Activated naive CD4-positive, alpha-beta T cell treated with anti-CD3 and anti-CD28 coated beads, Interleukin-2, amount 10 ng/mL, durations not matched to agents 7 days and 5 days (primary cell): ENCODE measurements at regions not wholly inside any gene's neighbourhood (a gene's known extent, or its start where the extent isn't known, plus 50 kb on each side); places are given as distances from the start of the nearest gene placed in this dataset.

Source experiments
- CTCF ChIA-PET: fragments of 350-600 bp; sonication (Branson Sonifier 250); formaldehyde crosslinking; loops from one replicate; lab custom pipeline; 2021; ENCODE audit warnings: antibody characterized with exemption; lab: Charles Lee
- DNase-seq: peaks from one replicate; pipeline ENCODE4 v3.0.0-alpha.2; 2020
- H3K27ac Mint-ChIP-seq: one replicate; pipeline ENCODE4 v1.8.0; 2021; ENCODE audit warnings: mild to moderate bottlenecking, moderate library complexity, mixed read lengths
- H3K27me3 Mint-ChIP-seq: one replicate; pipeline ENCODE4 v1.8.0; 2021; ENCODE audit warnings: mild to moderate bottlenecking, mixed read lengths
- H3K36me3 Mint-ChIP-seq: one replicate; pipeline ENCODE4 v1.8.0; 2021; ENCODE audit warnings: mixed read lengths
- H3K4me1 Mint-ChIP-seq: one replicate; pipeline ENCODE4 v1.8.0; 2021; ENCODE audit warnings: mixed read lengths
- H3K4me3 Mint-ChIP-seq: one replicate; pipeline ENCODE4 v1.8.0; 2021; ENCODE audit warnings: mild to moderate bottlenecking, moderate library complexity, mixed read lengths
- H3K9me3 Mint-ChIP-seq: one replicate; pipeline ENCODE4 v1.8.0; 2021; ENCODE audit warnings: mixed read lengths

DNA sequence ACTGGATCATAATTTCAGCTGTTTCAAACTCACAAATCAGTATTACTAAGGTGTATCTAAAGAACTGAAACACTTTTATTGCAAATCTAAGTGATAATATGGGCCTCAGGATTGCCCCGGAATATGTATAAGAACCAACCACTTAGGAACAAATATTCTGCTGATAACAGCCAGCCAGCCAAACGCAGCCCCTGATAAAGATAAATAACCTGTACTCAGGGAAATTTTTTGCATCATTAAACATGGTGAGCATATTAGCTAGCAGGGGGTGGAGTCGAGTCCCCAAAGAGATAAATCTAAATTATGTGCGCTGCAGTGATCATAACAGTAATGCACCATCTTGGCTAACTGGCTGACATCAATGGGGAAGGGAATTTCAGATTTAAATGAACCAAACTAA, 410.2 kb upstream of the MAP3K7 start:
- DNase-seq = no peak
- Mint-ChIP-seq H3K36me3 (no peaks in the 10 kb centered on the region), H3K9me3 (no peaks in the 10 kb centered on the region), H3K4me3 (no peak overlapping the region), H3K27ac (no peak overlapping the region), H3K27me3 (peaks cover 4% of the 10 kb centered on the region), H3K4me1 (no peaks in the 10 kb centered on the region)
- CTCF ChIA-PET = no interaction called here

DNA sequence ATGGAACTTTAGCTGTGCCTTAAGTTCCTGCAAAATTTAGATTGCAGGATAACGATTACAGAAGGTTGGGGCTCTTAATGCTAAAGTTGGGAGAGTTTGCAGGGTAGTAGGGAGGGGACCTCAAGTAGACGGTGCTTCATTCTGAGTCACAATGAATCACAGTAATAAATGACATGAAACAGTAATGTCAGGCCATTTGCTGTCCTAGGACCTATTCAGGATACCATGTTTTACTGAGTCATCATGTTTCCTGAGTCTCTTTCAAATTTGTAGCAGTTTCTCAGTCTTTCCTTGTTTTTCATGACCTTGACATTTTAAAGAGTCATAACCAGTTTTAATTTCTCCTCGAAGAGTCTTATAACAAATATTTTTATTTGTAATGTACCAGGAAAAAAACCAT, 406.9 kb upstream of the MAP3K7 start:
- no peak overlapping the region for H3K27ac Mint-ChIP-seq
- CTCF ChIA-PET = no interaction called here

GRCh38 chr6:90989763-90990162, 402.9 kb upstream of the MAP3K7 start:
- CTCF ChIA-PET = no interaction called here
- no peaks in the 10 kb centered on the region for H3K27me3 Mint-ChIP-seq
- no peak overlapping the region for H3K4me3 Mint-ChIP-seq
- H3K27ac Mint-ChIP-seq = no peak overlapping the region
- no peaks in the 10 kb centered on the region for H3K36me3 Mint-ChIP-seq
- H3K9me3 Mint-ChIP-seq = no peaks in the 10 kb centered on the region
- no peaks in the 10 kb centered on the region for H3K4me1 Mint-ChIP-seq
- no peak for DNase-seq

More for the DNA sequence above, 406.9 kb upstream of the MAP3K7 start:
- Mint-ChIP-seq H3K4me1 (no peaks in the 10 kb centered on the region), H3K27me3 (peaks cover 2% of the 10 kb centered on the region), H3K36me3 (no peaks in the 10 kb centered on the region), H3K9me3 (no peaks in the 10 kb centered on the region), H3K4me3 (no peak overlapping the region)
- DNase-seq = no peak

DNA sequence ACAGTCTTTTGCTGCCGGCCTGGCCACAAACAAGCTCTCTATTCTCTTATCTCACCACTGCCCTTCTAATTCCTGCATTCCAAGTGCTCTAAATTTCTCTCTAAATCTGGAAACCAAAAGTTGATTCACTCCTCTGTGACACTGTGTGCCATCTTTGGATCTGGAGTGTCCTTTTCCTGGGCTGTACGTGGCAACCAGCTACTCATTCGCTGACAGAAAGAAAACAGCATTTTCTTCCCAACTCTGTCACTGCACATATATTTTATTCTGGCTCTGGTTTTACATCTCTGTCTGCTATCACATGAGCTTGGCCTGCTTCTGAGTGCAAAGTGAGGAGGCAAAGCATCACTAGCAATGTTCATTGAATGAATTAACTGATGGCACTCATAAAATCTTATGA, 397.2 kb upstream of the MAP3K7 start:
- CTCF ChIA-PET = no interaction called here

GRCh38 chr6:90983462-90983861, 396.6 kb upstream of the MAP3K7 start:
- Mint-ChIP-seq H3K27ac (no peak overlapping the region), H3K9me3 (no peaks in the 10 kb centered on the region)

More for the DNA sequence above, 397.2 kb upstream of the MAP3K7 start:
- Mint-ChIP-seq H3K9me3 (no peaks in the 10 kb centered on the region), H3K27me3 (no peaks in the 10 kb centered on the region), H3K36me3 (no peaks in the 10 kb centered on the region), H3K4me3 (no peak overlapping the region), H3K27ac (no peak overlapping the region), H3K4me1 (no peaks in the 10 kb centered on the region)
- no peak for DNase-seq

DNA sequence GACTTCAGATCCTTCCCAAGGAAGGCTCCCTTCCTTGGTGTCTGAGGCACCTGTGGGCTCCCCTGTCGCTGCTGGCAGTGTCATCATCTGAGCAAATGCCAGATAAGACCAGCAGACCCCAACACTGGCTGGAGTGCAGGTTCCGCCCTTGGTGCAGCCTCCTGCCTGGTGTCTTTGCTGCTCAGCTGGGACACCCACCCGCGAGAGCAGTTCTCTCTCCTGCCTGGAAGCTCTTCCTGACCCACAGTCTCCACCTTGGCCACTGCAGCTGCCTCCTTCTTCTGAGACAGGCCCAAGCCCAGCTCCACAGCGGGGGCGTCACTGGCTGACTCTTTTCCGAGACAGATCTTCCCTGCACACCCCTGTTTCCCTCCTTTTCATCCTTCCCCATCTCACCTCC, 395.7 kb upstream of the MAP3K7 start:
- no peaks in the 10 kb centered on the region for H3K36me3 Mint-ChIP-seq
- no peak for DNase-seq
- H3K27me3 Mint-ChIP-seq = no peaks in the 10 kb centered on the region
- CTCF ChIA-PET = no interaction called here
- H3K9me3 Mint-ChIP-seq = no peaks in the 10 kb centered on the region
- H3K4me1 Mint-ChIP-seq = no peaks in the 10 kb centered on the region
- no peak overlapping the region for H3K27ac Mint-ChIP-seq
- H3K4me3 Mint-ChIP-seq = no peak overlapping the region

More at GRCh38 chr6:90983462-90983861, 396.6 kb upstream of the MAP3K7 start:
- no peaks in the 10 kb centered on the region for H3K27me3 Mint-ChIP-seq
- no peaks in the 10 kb centered on the region for H3K36me3 Mint-ChIP-seq
- DNase-seq = no peak
- no peaks in the 10 kb centered on the region for H3K4me1 Mint-ChIP-seq
- CTCF ChIA-PET = no interaction called here
- H3K4me3 Mint-ChIP-seq = no peak overlapping the region

- Mint-ChIP-seq H3K27me3 (no peaks in the 10 kb centered on the region), H3K4me1 (no peaks in the 10 kb centered on the region), H3K36me3 (no peaks in the 10 kb centered on the region), H3K27ac (no peak overlapping the region), H3K9me3 (no peaks in the 10 kb centered on the region), H3K4me3 (no peak overlapping the region)
- CTCF ChIA-PET = no interaction called here
- no peak for DNase-seq
These were observed 395.2 kb upstream of the MAP3K7 start for GRCh38 chr6:90982051-90982450.

DNA sequence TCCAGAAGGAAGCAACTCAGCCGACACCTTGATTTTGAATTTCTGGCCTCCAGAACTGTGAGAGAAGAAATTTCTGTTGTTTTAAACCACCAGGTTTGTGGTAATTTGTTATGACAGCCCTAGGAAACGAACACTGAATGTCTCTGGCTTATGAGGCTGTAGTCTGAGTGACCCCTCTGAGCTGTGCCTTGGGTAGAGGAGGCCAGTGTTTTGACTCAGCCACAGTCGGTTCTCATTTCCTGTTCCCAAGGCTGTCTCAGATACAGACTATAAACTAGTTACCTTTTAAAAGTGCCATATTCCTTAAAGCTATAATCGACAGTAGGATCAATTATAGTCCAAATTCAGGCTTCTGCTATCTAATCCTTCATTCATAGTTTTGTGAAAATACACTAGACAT, 391.2 kb upstream of the MAP3K7 start:
- no peak for DNase-seq
- Mint-ChIP-seq H3K4me1 (no peaks in the 10 kb centered on the region), H3K4me3 (no peak overlapping the region), H3K36me3 (no peaks in the 10 kb centered on the region), H3K27ac (no peak overlapping the region), H3K27me3 (no peaks in the 10 kb centered on the region), H3K9me3 (no peaks in the 10 kb centered on the region)
- CTCF ChIA-PET = no interaction called here

- H3K27me3 Mint-ChIP-seq = no peaks in the 10 kb centered on the region
- CTCF ChIA-PET = no interaction called here
- no peaks in the 10 kb centered on the region for H3K9me3 Mint-ChIP-seq
- H3K27ac Mint-ChIP-seq = no peak overlapping the region
- H3K36me3 Mint-ChIP-seq = no peaks in the 10 kb centered on the region
- DNase-seq = no peak
- no peaks in the 10 kb centered on the region for H3K4me1 Mint-ChIP-seq
- H3K4me3 Mint-ChIP-seq = no peak overlapping the region
These were observed 390.6 kb upstream of the MAP3K7 start for GRCh38 chr6:90977513-90977912.

DNA sequence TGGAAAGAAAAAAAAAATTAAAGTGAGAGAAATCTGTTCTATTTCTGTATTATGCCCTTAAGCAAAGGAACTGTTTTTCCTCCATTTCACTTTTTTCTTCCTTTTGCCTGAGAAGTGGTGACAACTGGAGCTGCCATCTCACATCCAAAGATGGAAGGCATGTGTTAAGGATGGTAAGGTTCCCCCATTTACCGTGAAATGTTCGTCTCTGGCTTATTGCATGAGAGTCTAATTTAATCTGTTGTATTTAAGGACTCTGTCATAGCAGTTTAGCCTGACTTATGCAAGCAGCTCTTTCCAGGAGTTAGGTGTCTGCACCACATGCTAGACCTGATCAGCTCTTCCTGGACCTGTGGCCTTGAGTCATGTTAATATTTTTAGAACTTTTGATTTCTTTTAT, 389.5 kb upstream of the MAP3K7 start:
- H3K9me3 Mint-ChIP-seq = no peaks in the 10 kb centered on the region
- no peak for DNase-seq
- CTCF ChIA-PET = no interaction called here
- no peak overlapping the region for H3K4me3 Mint-ChIP-seq
- H3K27ac Mint-ChIP-seq = no peak overlapping the region
- H3K4me1 Mint-ChIP-seq = no peaks in the 10 kb centered on the region
- H3K36me3 Mint-ChIP-seq = no peaks in the 10 kb centered on the region
- H3K27me3 Mint-ChIP-seq = no peaks in the 10 kb centered on the region

DNA sequence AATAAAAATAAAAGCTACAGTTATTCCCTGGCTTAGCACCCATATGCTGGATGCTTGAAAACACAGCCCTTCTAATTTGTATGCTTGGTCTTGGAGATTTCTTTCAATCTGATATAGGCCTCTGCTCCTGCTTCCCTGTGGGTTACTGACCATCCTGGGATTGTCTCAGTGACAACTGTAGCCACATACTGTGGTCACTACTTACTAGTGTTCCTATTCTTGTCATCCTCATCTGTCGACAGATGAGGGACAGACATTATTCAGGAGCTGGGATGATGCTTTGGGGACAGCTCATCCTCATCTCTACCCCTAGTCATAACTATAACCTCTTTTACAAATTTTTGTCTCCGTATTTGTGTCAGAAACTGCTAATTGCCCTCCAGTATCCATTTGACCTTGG, 388.9 kb upstream of the MAP3K7 start:
- Mint-ChIP-seq H3K9me3 (no peaks in the 10 kb centered on the region), H3K4me1 (no peaks in the 10 kb centered on the region), H3K27me3 (no peaks in the 10 kb centered on the region), H3K36me3 (no peaks in the 10 kb centered on the region), H3K4me3 (no peak overlapping the region), H3K27ac (no peak overlapping the region)
- DNase-seq = no peak
- CTCF ChIA-PET = no interaction called here

GRCh38 chr6:90973188-90973587, 386.3 kb upstream of the MAP3K7 start:
- CTCF ChIA-PET = interaction anchor here (0.9 kb wide), 1 partner anchor 32 kb away, joined by 3 read pairs; no protein-coding TSS in a partner anchor
- H3K27me3 Mint-ChIP-seq = no peaks in the 10 kb centered on the region

GRCh38 chr6:90970672-90971071, 383.8 kb upstream of the MAP3K7 start:
- Mint-ChIP-seq H3K27me3 (no peaks in the 10 kb centered on the region), H3K4me3 (no peak overlapping the region), H3K4me1 (no peaks in the 10 kb centered on the region), H3K27ac (no peak overlapping the region), H3K36me3 (no peaks in the 10 kb centered on the region), H3K9me3 (no peaks in the 10 kb centered on the region)
- DNase-seq = no peak
- CTCF ChIA-PET = no interaction called here

More at GRCh38 chr6:90973188-90973587, 386.3 kb upstream of the MAP3K7 start:
- no peak overlapping the region for H3K4me3 Mint-ChIP-seq
- no peak for DNase-seq
- H3K36me3 Mint-ChIP-seq = no peaks in the 10 kb centered on the region
- no peak overlapping the region for H3K27ac Mint-ChIP-seq
- H3K4me1 Mint-ChIP-seq = no peaks in the 10 kb centered on the region
- no peaks in the 10 kb centered on the region for H3K9me3 Mint-ChIP-seq

DNA sequence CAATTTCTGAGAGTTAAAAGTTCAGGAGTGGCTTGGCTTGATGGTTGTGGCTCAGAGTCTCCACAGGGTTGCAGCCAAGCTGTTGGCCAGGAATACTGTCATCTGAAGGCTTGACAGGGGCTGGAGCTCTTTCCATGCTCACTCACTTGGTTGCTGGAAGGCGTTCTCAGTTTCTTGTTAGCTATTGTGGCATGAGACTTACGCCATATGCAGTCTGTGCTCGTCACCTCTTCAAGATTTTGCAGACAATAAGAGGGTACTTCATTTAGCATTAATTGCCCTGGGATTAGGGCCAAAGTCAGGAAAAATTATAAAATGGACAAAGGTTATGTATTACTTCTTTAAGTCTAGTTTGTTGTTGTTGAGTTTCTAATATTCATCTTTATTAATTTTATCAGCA, 380.6 kb upstream of the MAP3K7 start:
- DNase-seq = no peak
- Mint-ChIP-seq H3K27ac (no peak overlapping the region), H3K4me3 (no peak overlapping the region), H3K9me3 (no peaks in the 10 kb centered on the region), H3K27me3 (no peaks in the 10 kb centered on the region), H3K36me3 (no peaks in the 10 kb centered on the region), H3K4me1 (no peaks in the 10 kb centered on the region)
- CTCF ChIA-PET = no interaction called here

- H3K4me1 Mint-ChIP-seq = no peaks in the 10 kb centered on the region
- CTCF ChIA-PET = no interaction called here
- H3K9me3 Mint-ChIP-seq = no peaks in the 10 kb centered on the region
These were observed 373.5 kb upstream of the MAP3K7 start for GRCh38 chr6:90960324-90960723.

GRCh38 chr6:90955246-90955645, 368.4 kb upstream of the MAP3K7 start:
- H3K27ac Mint-ChIP-seq = no peak overlapping the region
- H3K4me1 Mint-ChIP-seq = no peaks in the 10 kb centered on the region
- H3K36me3 Mint-ChIP-seq = no peaks in the 10 kb centered on the region
- H3K4me3 Mint-ChIP-seq = no peak overlapping the region
- CTCF ChIA-PET = no interaction called here
- H3K27me3 Mint-ChIP-seq = no peaks in the 10 kb centered on the region
- no peak for DNase-seq
- no peaks in the 10 kb centered on the region for H3K9me3 Mint-ChIP-seq

More at GRCh38 chr6:90960324-90960723, 373.5 kb upstream of the MAP3K7 start:
- no peaks in the 10 kb centered on the region for H3K36me3 Mint-ChIP-seq
- no peaks in the 10 kb centered on the region for H3K27me3 Mint-ChIP-seq
- H3K4me3 Mint-ChIP-seq = no peak overlapping the region
- H3K27ac Mint-ChIP-seq = no peak overlapping the region
- DNase-seq = no peak
